GM12892 (cell line): ENCODE measurements at regions not wholly inside any gene's neighbourhood (a gene's known extent, or its start where the extent isn't known, plus 50 kb on each side); places are given as distances from the start of the nearest gene placed in this dataset.

Experiments
- POLR2A ChIP-seq: IDR thresholded peaks from 2 replicates; pipeline ENCODE4 v1.6.1; 2011; ENCODE audit warnings: low read depth, low read length, control low read depth
- POLR2AphosphoS5 ChIP-seq: IDR thresholded peaks from 2 replicates; pipeline ENCODE4 v1.6.1; 2011; ENCODE audit warnings: low read depth, low read length, control low read depth
- TAF1 ChIP-seq: IDR thresholded peaks from 2 replicates; pipeline ENCODE4 v1.6.1; 2011; ENCODE audit warnings: low read depth, mild to moderate bottlenecking, control low read depth, low read length, borderline replicate concordance

DNA sequence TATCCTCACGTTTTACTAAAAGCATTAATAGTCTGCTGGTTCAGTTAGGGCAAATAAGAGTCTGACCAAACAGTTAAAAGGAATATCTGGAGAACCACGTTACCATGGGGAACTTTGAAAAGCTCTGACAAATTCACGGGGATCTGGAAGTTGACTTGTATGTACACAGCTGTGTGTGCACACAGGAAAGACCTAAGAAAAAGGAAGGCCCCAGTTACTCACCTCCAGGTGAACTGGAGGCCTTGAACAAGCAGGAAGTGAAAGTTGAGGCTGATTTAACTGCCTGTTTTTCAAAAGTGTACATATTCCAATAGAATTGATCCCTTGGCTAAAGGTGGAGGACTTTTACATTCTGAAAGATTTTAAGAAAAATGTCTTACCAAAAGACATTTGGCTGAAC lies 1891.6 kb upstream of the PCDH20 start:
- TF ChIP-seq POLR2A (no peak), POLR2AphosphoS5 (no peak), TAF1 (no peak)
